GM21717 (cell line): ENCODE measurements at regions not wholly inside any gene's neighbourhood (a gene's known extent, or its start where the extent isn't known, plus 50 kb on each side); places are given as distances from the start of the nearest gene placed in this dataset.

ENCODE experiments used
- ATAC-seq: cut with Tn5 transposase; IDR thresholded peaks from one replicate; pipeline ENCODE4 v1.9.1; 2021; ENCODE audit warnings: mild to moderate bottlenecking, moderate library complexity; ENCODE audit not compliant: unreplicated experiment

- no peak for ATAC-seq
Measured at GRCh38 chr14:49467091-49467490, 119.1 kb downstream of the RPS29 start.

GRCh38 chr14:49464885-49465284 lies 121.3 kb downstream of the RPS29 start:
- ATAC-seq: no peak

GRCh38 chr14:49463146-49463545 lies 123.0 kb downstream of the RPS29 start:
- ATAC-seq: no peak

GRCh38 chr14:49461529-49462401 lies 124.4 kb downstream of the RPS29 start:
- ATAC-seq: peak; percentile 89

GRCh38 chr14:49460662-49461061 lies 125.5 kb downstream of the RPS29 start:
- ATAC-seq: no peak

GRCh38 chr14:49456589-49456988 lies 129.6 kb downstream of the RPS29 start:
- ATAC-seq: no peak

GRCh38 chr14:49451938-49452337 lies 134.2 kb downstream of the RPS29 start:
- no peak for ATAC-seq

- ATAC-seq: no peak
Measured at GRCh38 chr14:49449749-49450148, 136.4 kb downstream of the RPS29 start.

GRCh38 chr14:49447540-49448107 lies 138.6 kb downstream of the RPS29 start:
- ATAC-seq: no peak

- ATAC-seq: no peak
Measured at GRCh38 chr14:49446801-49447200, 139.4 kb downstream of the RPS29 start.

GRCh38 chr14:49438256-49438770 lies 147.9 kb downstream of the RPS29 start:
- ATAC-seq: no peak

GRCh38 chr14:49428076-49428475 lies 158.1 kb downstream of the RPS29 start:
- no peak for ATAC-seq

- no peak for ATAC-seq
Measured at GRCh38 chr14:49427117-49427516, 159.1 kb downstream of the RPS29 start.

- no peak for ATAC-seq
Measured at GRCh38 chr14:49425921-49426320, 160.3 kb downstream of the RPS29 start.

- ATAC-seq: no peak
Measured at GRCh38 chr14:49424436-49425331, 161.5 kb downstream of the RPS29 start.

- peak; percentile 88 for ATAC-seq
Measured at GRCh38 chr14:49420201-49420600, 166.0 kb downstream of the RPS29 start.

- no peak for ATAC-seq
Measured at GRCh38 chr14:49418789-49419188, 167.4 kb downstream of the RPS29 start.

- ATAC-seq: no peak
Measured at GRCh38 chr14:49417790-49418189, 168.4 kb downstream of the RPS29 start.

- no peak for ATAC-seq
Measured at GRCh38 chr14:49408187-49408933, 177.8 kb downstream of the RPS29 start.

GRCh38 chr14:49405291-49405690 lies 180.9 kb downstream of the RPS29 start:
- no peak for ATAC-seq
